Cardiac muscle cell (in vitro differentiated cells and primary cell): ENCODE measurements at regions not wholly inside any gene's neighbourhood (a gene's known extent, or its start where the extent isn't known, plus 50 kb on each side); places are given as distances from the start of the nearest gene placed in this dataset.

ENCODE experiments used
- DNase-seq, 2 donors: peaks; one replicate each; pipeline versions ENCODE4 v3.0.0 to v3.0.0-alpha.2; 2010 to 2017; ENCODE audit warnings: low read depth in 1 of 2, low spot score in 1 of 2
- H3K27ac ChIP-seq: fragments of 200-600 bp; sonication (generic); 2 replicates; pipeline ENCODE4 v1.5.1; 2016
- H3K27me3 ChIP-seq: fragments of 200-600 bp; sonication (generic); 2 replicates; pipeline ENCODE4 v1.6.0; 2016; ENCODE audit warnings: control low read depth
- H3K36me3 ChIP-seq: fragments of 200-600 bp; sonication (generic); 2 replicates; pipeline ENCODE4 v1.5.1; 2016; ENCODE audit warnings: control low read depth
- H3K4me1 ChIP-seq: fragments of 200-600 bp; sonication (generic); 2 replicates; pipeline ENCODE4 v1.8.1; 2017; ENCODE audit warnings: low read depth, mild to moderate bottlenecking, mixed run types
- H3K4me3 ChIP-seq: fragments of 200-600 bp; sonication (generic); 2 replicates; pipeline ENCODE4 v1.5.1; 2016; ENCODE audit warnings: mild to moderate bottlenecking
- H3K9me3 ChIP-seq: fragments of 200-600 bp; sonication (generic); 2 replicates; pipeline ENCODE4 v1.5.1; 2017; ENCODE audit warnings: low read depth, mild to moderate bottlenecking, control low read depth
- CTCF ChIP-seq: IDR thresholded peaks from 2 replicates; pipeline ENCODE4 v1.5.1; 2012; ENCODE audit warnings: low read depth, mild to moderate bottlenecking, low read length

- Histone ChIP-seq H3K9me3 (no peaks in the 10 kb centered on the region), H3K4me3 (no peak overlapping the region), H3K4me1 (peaks cover 24% of the 10 kb centered on the region), H3K27ac (no peak overlapping the region), H3K27me3 (no peaks in the 10 kb centered on the region), H3K36me3 (no peaks in the 10 kb centered on the region)
- no peak for DNase-seq
- no peak for TF ChIP-seq CTCF
These were observed 218.8 kb downstream of the HAUS1 start for GRCh38 chr18:46322941-46323340.

- H3K36me3 ChIP-seq: no peaks in the 10 kb centered on the region
- no peak overlapping the region for H3K27ac ChIP-seq
- TF ChIP-seq CTCF: no peak
- H3K9me3 ChIP-seq: no peaks in the 10 kb centered on the region
- H3K27me3 ChIP-seq: no peaks in the 10 kb centered on the region
- no peak overlapping the region for H3K4me3 ChIP-seq
- peaks cover 24% of the 10 kb centered on the region for H3K4me1 ChIP-seq
- DNase-seq: peak; percentile 67 to 85
These were observed 220.1 kb downstream of the HAUS1 start for GRCh38 chr18:46324087-46324955.

- DNase-seq: no peak
- no peak for TF ChIP-seq CTCF
- Histone ChIP-seq H3K9me3 (no peaks in the 10 kb centered on the region), H3K4me1 (peaks cover 24% of the 10 kb centered on the region), H3K27me3 (no peaks in the 10 kb centered on the region), H3K36me3 (no peaks in the 10 kb centered on the region), H3K4me3 (no peak overlapping the region), H3K27ac (no peak overlapping the region)
These were observed 221.7 kb downstream of the HAUS1 start for GRCh38 chr18:46325895-46326294.

GRCh38 chr18:46329736-46330246 lies 225.6 kb downstream of the HAUS1 start:
- Histone ChIP-seq H3K4me1 (no peaks in the 10 kb centered on the region), H3K9me3 (no peaks in the 10 kb centered on the region), H3K27ac (no peak overlapping the region), H3K36me3 (no peaks in the 10 kb centered on the region), H3K4me3 (no peak overlapping the region), H3K27me3 (no peaks in the 10 kb centered on the region)
- TF ChIP-seq CTCF: no peak
- no peak for DNase-seq

GRCh38 chr18:46331316-46331715 lies 227.1 kb downstream of the HAUS1 start:
- no peak for DNase-seq
- Histone ChIP-seq H3K27me3 (no peaks in the 10 kb centered on the region), H3K27ac (no peak overlapping the region), H3K4me3 (no peak overlapping the region), H3K4me1 (peaks cover 8% of the 10 kb centered on the region), H3K36me3 (no peaks in the 10 kb centered on the region), H3K9me3 (no peaks in the 10 kb centered on the region)
- TF ChIP-seq CTCF: no peak
